ENCODE measurements at regions not wholly inside any gene's neighbourhood (a gene's known extent, or its start where the extent isn't known, plus 50 kb on each side); places are given as distances from the start of the nearest gene placed in this dataset.
"Not testable (repeated sequence)": the region's sequence is repeated elsewhere in the genome, so short reads cannot be mapped to it uniquely, and the experiment has no call there.

- no peak for DNase-seq (ENCODE audit: low spot score)
Measured at GRCh38 chr4:103996637-103997036, 276.9 kb upstream of the TACR3 start.

- no peak for DNase-seq (ENCODE audit: low spot score)
Measured at GRCh38 chr4:103996064-103996463, 276.3 kb upstream of the TACR3 start.

GRCh38 chr4:103994059-103994458 is 274.3 kb upstream of the TACR3 start:
- no peak for DNase-seq (ENCODE audit: low spot score)

GRCh38 chr4:103982454-103982853 is 262.7 kb upstream of the TACR3 start:
- DNase-seq (ENCODE audit: low spot score): no peak

- no peak for DNase-seq (ENCODE audit: low spot score)
Measured at GRCh38 chr4:103948244-103949018, 228.6 kb upstream of the TACR3 start.

- DNase-seq (ENCODE audit: low spot score): no peak
Measured at GRCh38 chr4:103947617-103948016, 227.8 kb upstream of the TACR3 start.

GRCh38 chr4:103946621-103947268 is 227.0 kb upstream of the TACR3 start:
- not testable (repeated sequence) for DNase-seq (ENCODE audit: low spot score)

- DNase-seq (ENCODE audit: low spot score): no peak
Measured at GRCh38 chr4:103938488-103938887, 218.7 kb upstream of the TACR3 start.

GRCh38 chr4:103936653-103937145 is 216.9 kb upstream of the TACR3 start:
- no peak for DNase-seq (ENCODE audit: low spot score)

GRCh38 chr4:103934178-103934789 is 214.5 kb upstream of the TACR3 start:
- peak; percentile 58 for DNase-seq (ENCODE audit: low spot score)

- DNase-seq (ENCODE audit: low spot score): no peak
Measured at GRCh38 chr4:103928370-103928769, 208.6 kb upstream of the TACR3 start.

- DNase-seq (ENCODE audit: low spot score): no peak
Measured at GRCh38 chr4:103923551-103923950, 203.8 kb upstream of the TACR3 start.

- no peak for DNase-seq (ENCODE audit: low spot score)
Measured at GRCh38 chr4:103918214-103918613, 198.4 kb upstream of the TACR3 start.

- no peak for DNase-seq (ENCODE audit: low spot score)
Measured at GRCh38 chr4:103915224-103915869, 195.6 kb upstream of the TACR3 start.

GRCh38 chr4:103907414-103907813 is 187.6 kb upstream of the TACR3 start:
- no peak for DNase-seq (ENCODE audit: low spot score)

- DNase-seq (ENCODE audit: low spot score): no peak
Measured at GRCh38 chr4:103904123-103904522, 184.3 kb upstream of the TACR3 start.

GRCh38 chr4:103902730-103903129 is 182.9 kb upstream of the TACR3 start:
- DNase-seq (ENCODE audit: low spot score): no peak

- DNase-seq (ENCODE audit: low spot score): no peak
Measured at GRCh38 chr4:103895876-103896465, 176.2 kb upstream of the TACR3 start.

GRCh38 chr4:103892586-103892985 is 172.8 kb upstream of the TACR3 start:
- DNase-seq (ENCODE audit: low spot score): no peak

- DNase-seq (ENCODE audit: low spot score): no peak
Measured at GRCh38 chr4:103887191-103887590, 167.4 kb upstream of the TACR3 start.

GRCh38 chr4:103885152-103885551 is 165.4 kb upstream of the TACR3 start:
- no peak for DNase-seq (ENCODE audit: low spot score)

GRCh38 chr4:103867311-103867710 is 147.5 kb upstream of the TACR3 start:
- DNase-seq (ENCODE audit: low spot score): no peak

Measured in hematopoietic multipotent progenitor cell treated with erythropoietin and hydrocortisone succinate and interleukin-3 and kit ligand, for 15 days (in vitro differentiated cells).